H9 (cell line): ENCODE measurements at regions not wholly inside any gene's neighbourhood (a gene's known extent, or its start where the extent isn't known, plus 50 kb on each side); places are given as distances from the start of the nearest gene placed in this dataset.

Experiments
- DNase-seq: peaks from one replicate; pipeline ENCODE4 v3.0.0-alpha.2; 2017
- H2AFZ ChIP-seq: one replicate; pipeline ENCODE4 v1.6.1; 2013; ENCODE audit warnings: mild to moderate bottlenecking, low read length, control low read depth, moderate library complexity
- H2AK5ac ChIP-seq: 2 replicates; pipeline ENCODE4 v1.6.1; 2013; ENCODE audit warnings: low read length, control low read depth, mixed read lengths; ENCODE audit not compliant: insufficient read length
- H2BK120ac ChIP-seq: one replicate; pipeline ENCODE4 v1.6.1; 2013; ENCODE audit warnings: low read depth, mild to moderate bottlenecking, low read length, control low read depth, inconsistent platforms; ENCODE audit not compliant: poor library complexity, severe bottlenecking
- H2BK12ac ChIP-seq: 2 replicates; pipeline ENCODE4 v1.6.1; 2013; ENCODE audit warnings: low read length, control low read depth, mixed read lengths, low read depth; ENCODE audit not compliant: insufficient read length
- H2BK15ac ChIP-seq: 2 replicates; pipeline ENCODE4 v1.6.1; 2013; ENCODE audit warnings: low read depth, low read length, control low read depth
- H2BK20ac ChIP-seq: one replicate; pipeline ENCODE4 v1.6.1; 2013; ENCODE audit warnings: low read depth, mild to moderate bottlenecking, low read length, control low read depth, inconsistent platforms; ENCODE audit not compliant: poor library complexity, severe bottlenecking
- H2BK5ac ChIP-seq: 2 replicates; pipeline ENCODE4 v1.6.1; 2013; ENCODE audit warnings: low read length, control low read depth, mixed read lengths; ENCODE audit not compliant: insufficient read length
- H3K14ac ChIP-seq: 2 replicates; pipeline ENCODE4 v1.6.1; 2013; ENCODE audit warnings: low read length, control low read depth; ENCODE audit not compliant: insufficient read depth
- H3K18ac ChIP-seq: 2 replicates; pipeline ENCODE4 v1.6.1; 2013; ENCODE audit warnings: low read depth, mild to moderate bottlenecking, mixed read lengths, low read length, control low read depth; ENCODE audit not compliant: insufficient read length
- H3K23ac ChIP-seq: 2 replicates; pipeline ENCODE4 v1.6.1; 2013; ENCODE audit warnings: low read length, control low read depth, mixed read lengths, low read depth; ENCODE audit not compliant: insufficient read length
- H3K23me2 ChIP-seq: 2 replicates; pipeline ENCODE4 v1.6.1; 2013; ENCODE audit warnings: low read depth, mild to moderate bottlenecking, mixed read lengths, low read length, control low read depth; ENCODE audit not compliant: insufficient read length, poor library complexity, severe bottlenecking
- H3K27ac ChIP-seq: 2 replicates; pipeline ENCODE4 v1.5.1; 2013; ENCODE audit warnings: low read length, control low read depth, mixed read lengths, low read depth; ENCODE audit not compliant: insufficient read length
- H3K27me3 ChIP-seq: 2 replicates; pipeline ENCODE4 v1.6.1; 2013; ENCODE audit warnings: low read length, control low read depth, inconsistent platforms; ENCODE audit not compliant: insufficient read depth
- H3K4ac ChIP-seq: 2 replicates; pipeline ENCODE4 v1.6.1; 2013; ENCODE audit warnings: low read depth, mild to moderate bottlenecking, control low read depth, inconsistent platforms, low read length, moderate library complexity
- H3K4me1 ChIP-seq: 2 replicates; pipeline ENCODE4 v1.6.1; 2013; ENCODE audit warnings: low read length, control low read depth, inconsistent platforms; ENCODE audit not compliant: insufficient read depth
- H3K4me2 ChIP-seq: 2 replicates; pipeline ENCODE4 v1.6.1; 2013; ENCODE audit warnings: low read length, control low read depth, mixed read lengths; ENCODE audit not compliant: insufficient read length, insufficient read depth
- H3K56ac ChIP-seq: 2 replicates; pipeline ENCODE4 v1.6.1; 2013; ENCODE audit warnings: low read depth, mild to moderate bottlenecking, mixed read lengths, low read length, control low read depth; ENCODE audit not compliant: insufficient read length
- H3K79me1 ChIP-seq: 2 replicates; pipeline ENCODE4 v1.6.1; 2013; ENCODE audit warnings: low read depth, mild to moderate bottlenecking, moderate library complexity, low read length, control low read depth, inconsistent platforms; ENCODE audit not compliant: insufficient read depth, poor library complexity, severe bottlenecking
- H3K79me2 ChIP-seq: 2 replicates; pipeline ENCODE4 v1.6.1; 2013; ENCODE audit warnings: low read length, control low read depth, inconsistent platforms; ENCODE audit not compliant: insufficient read depth
- H3K9ac ChIP-seq: 2 replicates; pipeline ENCODE4 v1.6.1; 2013; ENCODE audit warnings: low read length, control low read depth, mixed read lengths; ENCODE audit not compliant: insufficient read length; ENCODE audit errors: extremely low read depth
- H3K9me3 ChIP-seq: one replicate; pipeline ENCODE4 v1.6.1; 2013; ENCODE audit warnings: low read depth, low read length, inconsistent platforms; ENCODE audit not compliant: control insufficient read depth
- H3T11ph ChIP-seq: one replicate; pipeline ENCODE4 v1.6.1; 2013; ENCODE audit warnings: mild to moderate bottlenecking, low read length, control low read depth, inconsistent platforms
- H4K20me1 ChIP-seq: one replicate; pipeline ENCODE4 v1.6.1; 2013; ENCODE audit not compliant: control insufficient read depth, insufficient read length, insufficient read depth
- H4K5ac ChIP-seq: 2 replicates; pipeline ENCODE4 v1.6.1; 2013; ENCODE audit warnings: low read depth, mild to moderate bottlenecking, mixed read lengths, low read length, control low read depth; ENCODE audit not compliant: insufficient read length
- H4K8ac ChIP-seq: replicated peaks from 2 replicates; pipeline ENCODE4 v1.6.1; 2013; ENCODE audit warnings: low read length, control low read depth, mixed read lengths, low read depth; ENCODE audit not compliant: insufficient read length
- H4K91ac ChIP-seq: 2 replicates; pipeline ENCODE4 v1.6.1; 2013; ENCODE audit warnings: low read depth, mild to moderate bottlenecking, moderate library complexity, mixed read lengths, low read length, control low read depth; ENCODE audit not compliant: insufficient read length
- H3K27ac Mint-ChIP-seq, 3 experiments: 2 replicates in 2 of 3; 3 replicates in 1 of 3; pipeline ENCODE4 v1.8.0; 2020 to 2021; ENCODE audit warnings: mixed read lengths in 3 of 3, mild to moderate bottlenecking in 1 of 3, moderate library complexity in 1 of 3
- H3K27me3 Mint-ChIP-seq: 2 replicates; pipeline ENCODE4 v1.8.0; 2021; ENCODE audit warnings: low read depth, mild to moderate bottlenecking, moderate library complexity, mixed read lengths
- H3K36me3 Mint-ChIP-seq, 3 experiments: 2 replicates in 2 of 3; 3 replicates in 1 of 3; pipeline ENCODE4 v1.8.0; 2020 to 2021; ENCODE audit warnings: low read depth in 3 of 3, mixed read lengths in 3 of 3; ENCODE audit not compliant: insufficient read depth in 1 of 3
- H3K4me1 Mint-ChIP-seq, 2 experiments: 2 replicates each; pipeline ENCODE4 v1.8.0; 2020; ENCODE audit warnings: mixed read lengths in 2 of 2
- H3K4me3 Mint-ChIP-seq, 2 experiments: 2 replicates in 1 of 2; 3 replicates in 1 of 2; pipeline ENCODE4 v1.8.0; 2020 to 2021; ENCODE audit warnings: mild to moderate bottlenecking in 2 of 2, mixed read lengths in 2 of 2, moderate library complexity in 1 of 2
- H3K9me3 Mint-ChIP-seq, 2 experiments: 2 replicates in 1 of 2; 3 replicates in 1 of 2; pipeline ENCODE4 v1.8.0; 2020; ENCODE audit warnings: mild to moderate bottlenecking in 2 of 2, mixed read lengths in 2 of 2, moderate library complexity in 1 of 2
- CTCF ChIP-seq: fragments of 200-600 bp; sonication (generic); conservative IDR thresholded peaks from 3 replicates; pipeline ENCODE4 v1.8.0; 2021; ENCODE audit warnings: antibody characterized with exemption, mild to moderate bottlenecking
- WGBS: extraction: QIAGEN DNeasy Blood & Tissue Kit; methylation state at CpG from one replicate; pipeline ENCODE4 v1.1.7; 2013; ENCODE audit warnings: missing lambda C conversion rate, low lambda C conversion rate, mixed read lengths; ENCODE audit not compliant: insufficient read length; ENCODE audit errors: extremely low coverage; 5-methylcytosine and 5-hydroxymethylcytosine counted together

DNA sequence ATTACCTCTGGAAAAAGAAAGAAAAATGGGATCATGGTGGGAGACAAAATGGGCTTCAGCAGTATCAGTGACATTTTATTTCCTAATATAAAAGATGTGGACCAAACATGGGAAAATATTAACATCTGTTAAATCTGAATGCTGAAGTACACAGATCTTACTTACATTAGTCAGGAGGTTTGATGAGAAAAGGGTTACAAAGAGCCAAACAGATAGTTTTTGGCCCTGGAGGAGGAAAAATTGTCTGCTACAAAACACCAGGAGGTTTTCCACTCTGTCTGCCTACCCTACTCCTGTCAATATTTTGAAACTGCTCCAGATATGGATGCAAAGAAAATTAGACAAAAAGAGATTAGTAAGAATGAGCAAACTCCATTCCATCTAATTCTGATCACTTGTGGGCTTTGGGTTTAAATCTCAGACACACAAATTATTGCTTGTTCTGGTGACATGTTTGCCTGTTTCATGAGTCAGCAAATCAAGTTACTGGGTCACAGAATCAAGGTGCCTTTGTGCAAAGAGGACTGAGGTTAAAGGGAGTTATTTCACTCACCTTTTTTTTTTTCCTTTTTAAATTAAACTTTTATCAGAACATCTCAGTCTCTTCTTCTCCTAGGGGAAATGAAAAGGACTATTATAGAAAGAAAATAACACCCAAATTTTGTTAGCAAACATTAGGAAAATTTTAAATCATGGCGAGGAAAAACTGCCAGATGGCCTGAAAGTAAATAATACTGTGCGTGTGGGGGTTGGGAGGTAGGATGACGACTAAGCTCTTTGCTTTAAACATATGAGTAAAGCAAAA lies 87.0 kb upstream of the SPATS2L start:
- Mint-ChIP-seq H3K36me3 (no peaks in the 10 kb centered on the region), H3K4me3 (no peak overlapping the region), H3K27ac (0 out of 7 replicates have a peak overlapping the region, but pooled peaks of 1 of the 3 experiments have one; percentile 13), H3K27me3 (no peaks in the 10 kb centered on the region), H3K4me1 (peaks cover 16 to 20% of the 10 kb centered on the region in 2 experiments), H3K9me3 (no peaks in the 10 kb centered on the region)
- H3K4me2 ChIP-seq = no peak overlapping the region
- H4K91ac ChIP-seq = no peak overlapping the region
- H2BK120ac ChIP-seq = no peak overlapping the region
- no peak overlapping the region for H2AK5ac ChIP-seq
- H3K23ac ChIP-seq = no peak overlapping the region
- H4K20me1 ChIP-seq = no peaks in the 10 kb centered on the region
- no peak overlapping the region for H3K4ac ChIP-seq
- no peaks in the 10 kb centered on the region for H3K79me1 ChIP-seq
- no CpG with 5 or more reads among the region's 3 CpGs for WGBS
- H2BK20ac ChIP-seq = no peak overlapping the region
- no peak overlapping the region for H3K18ac ChIP-seq
- H3K9me3 ChIP-seq = no peaks in the 10 kb centered on the region
- H3K14ac ChIP-seq = no peak overlapping the region
- H3K56ac ChIP-seq = no peak overlapping the region
- H2BK12ac ChIP-seq = no peak overlapping the region
- H3K27ac ChIP-seq = no peak overlapping the region
- no peak overlapping the region for H4K8ac ChIP-seq
- no peak overlapping the region for H2BK5ac ChIP-seq
- H3K27me3 ChIP-seq = no peaks in the 10 kb centered on the region
- H4K5ac ChIP-seq = no peak overlapping the region
- H2AFZ ChIP-seq = peak overlapping the region; percentile 72
- no peak overlapping the region for H3K9ac ChIP-seq
- H3K4me1 ChIP-seq = peaks cover 5% of the 10 kb centered on the region; the same call in 1 of the 2 replicates
- H3K23me2 ChIP-seq = no peaks in the 10 kb centered on the region
- no peak for DNase-seq
- H3T11ph ChIP-seq = no peak overlapping the region
- TF ChIP-seq CTCF = no peak
- H3K79me2 ChIP-seq = no peaks in the 10 kb centered on the region
- no peak overlapping the region for H2BK15ac ChIP-seq
